HCT116 (cell line): ENCODE measurements at regions not wholly inside any gene's neighbourhood (a gene's known extent, or its start where the extent isn't known, plus 50 kb on each side); places are given as distances from the start of the nearest gene placed in this dataset.

Source experiments
- ATAC-seq: fragments of 200-7000 bp; cut with Tn5 transposase; 2 replicates; pipeline ENCODE4 v1.9.1; 2020; ENCODE audit warnings: mild to moderate bottlenecking, moderate library complexity
- BruUV-seq: library from RNA; stranded (reverse); fragments of 400-500 nt; replicated peaks from 2 replicates; lab custom pipeline; 2021; lab: Mats Ljungman, UMichigan
- CTCF ChIA-PET: fragments of 300-600 bp; sonication (Branson Sonifier 250); formaldehyde crosslinking; loops from one replicate; lab custom pipeline; 2021; ENCODE audit warnings: antibody characterized with exemption; lab: Charles Lee
- POLR2A ChIA-PET: fragments of 300-600, 350-600 bp; sonication (Branson Sonifier 250); formaldehyde crosslinking; loops from one replicate; lab custom pipeline; 2021; ENCODE audit warnings: antibody characterized with exemption; lab: Charles Lee
- RAD21 ChIA-PET, 2 experiments: fragments of 300-600 bp; sonication (Branson Sonifier 250); formaldehyde crosslinking; loops; one replicate each; lab custom pipeline; 2023; ENCODE audit warnings: low total read pairs in 2 of 2; ENCODE audit not compliant: uncharacterized antibody in 2 of 2, unreplicated experiment in 2 of 2, low non-redundant PET in 1 of 2; lab: Charles Lee
- DNase-seq: peaks from one replicate; pipeline ENCODE4 v3.0.0-alpha.2; 2010; ENCODE audit warnings: low read depth, low spot score
- H2AFZ ChIP-seq: fragments of 200-600 bp; shearing (Covaris generic), sonication (generic); 2 replicates; pipeline ENCODE4 v1.6.1; 2017; ENCODE audit warnings: low read depth, mixed run types, mixed read lengths, antibody characterized with exemption, low read length; ENCODE audit not compliant: poor library complexity, severe bottlenecking
- H3K27ac ChIP-seq: 2 replicates; pipeline ENCODE4 v1.5.1; 2012; ENCODE audit warnings: low read depth, low read length
- H3K27me3 ChIP-seq: fragments of 200-600 bp; sonication (generic); 2 replicates; pipeline ENCODE4 v1.6.1; 2016; ENCODE audit warnings: mixed run types, low read length, mixed read lengths; ENCODE audit not compliant: insufficient read depth
- H3K36me3 ChIP-seq, 2 experiments: fragments of 200-500 bp in 1 of 2; fragments of 200-600 bp in 1 of 2; sonication (Bioruptor generic) in 1 of 2; sonication (generic) in 1 of 2; 2 replicates each; pipeline versions ENCODE4 v1.5.1 to v1.6.1; 2014 to 2016; ENCODE audit warnings: low read length in 2 of 2, inconsistent platforms in 1 of 2, mixed read lengths in 1 of 2, mixed run types in 1 of 2; ENCODE audit not compliant: insufficient read depth in 2 of 2, control insufficient read depth in 1 of 2
- H3K4me1 ChIP-seq, 2 experiments: fragments of 200-600 bp in 1 of 2; sonication (generic) in 1 of 2; 2 replicates each; pipeline versions ENCODE4 v1.5.1 to v1.6.1; 2012 to 2017; ENCODE audit warnings: low read length in 2 of 2, inconsistent platforms in 1 of 2, mild to moderate bottlenecking in 1 of 2, mixed read lengths in 1 of 2, mixed run types in 1 of 2, moderate library complexity in 1 of 2; ENCODE audit not compliant: insufficient read depth in 2 of 2, control insufficient read depth in 1 of 2
- H3K4me2 ChIP-seq: fragments of 200-600 bp; sonication (generic); 2 replicates; pipeline ENCODE4 v1.6.1; 2017; ENCODE audit warnings: mixed run types, low read length, mixed read lengths
- H3K4me3 ChIP-seq, 2 experiments: fragments of 200-600 bp in 1 of 2; sonication (generic) in 1 of 2; replicated peaks in 1 of 2; 2 replicates each; pipeline ENCODE4 v1.5.1; 2011 to 2016; ENCODE audit warnings: low read length in 2 of 2, control low read depth in 1 of 2, low read depth in 1 of 2, mild to moderate bottlenecking in 1 of 2, mixed read lengths in 1 of 2, mixed run types in 1 of 2
- H3K79me2 ChIP-seq: fragments of 200-600 bp; sonication (generic); 2 replicates; pipeline ENCODE4 v1.6.1; 2017; ENCODE audit warnings: mild to moderate bottlenecking, mixed run types, low read length, moderate library complexity, mixed read lengths; ENCODE audit not compliant: insufficient read depth
- H3K9ac ChIP-seq: fragments of 200-600 bp; sonication (generic); 2 replicates; pipeline ENCODE4 v1.6.1; 2016; ENCODE audit warnings: low read length, mixed read lengths
- H3K9me2 ChIP-seq: fragments of 200-600 bp; sonication (generic), shearing (Covaris generic); 2 replicates; pipeline ENCODE4 v1.6.1; 2017; ENCODE audit warnings: mixed run types, mild to moderate bottlenecking, moderate library complexity; ENCODE audit not compliant: insufficient read depth
- H3K9me3 ChIP-seq, 2 experiments: fragments of 200-500 bp in 1 of 2; fragments of 200-600 bp in 1 of 2; sonication (Bioruptor generic) in 1 of 2; sonication (generic) in 1 of 2; 2 replicates each; pipeline ENCODE4 v1.6.1; 2014 to 2017; ENCODE audit warnings: low read length in 2 of 2, mixed read lengths in 2 of 2, inconsistent platforms in 1 of 2, low read depth in 1 of 2, mild to moderate bottlenecking in 1 of 2, mixed run types in 1 of 2, moderate library complexity in 1 of 2; ENCODE audit not compliant: control insufficient read depth in 1 of 2, insufficient read depth in 1 of 2
- H4K20me1 ChIP-seq: fragments of 200-600 bp; sonication (generic), shearing (Covaris generic); 2 replicates; pipeline ENCODE4 v1.6.1; 2017; ENCODE audit warnings: mixed run types, mild to moderate bottlenecking, moderate library complexity; ENCODE audit not compliant: insufficient read depth
- ATF3 ChIP-seq: IDR thresholded peaks from 2 replicates; pipeline ENCODE4 v1.6.1; 2012
- EGR1 ChIP-seq: IDR thresholded peaks from 2 replicates; pipeline ENCODE4 v1.6.1; 2012; ENCODE audit warnings: low read depth
- ELF1 ChIP-seq: IDR thresholded peaks from 2 replicates; pipeline ENCODE4 v1.6.1; 2012; ENCODE audit warnings: low read depth, borderline replicate concordance
- EZH2phosphoT487 ChIP-seq: fragments of 200-600 bp; IDR thresholded peaks from 2 replicates; pipeline ENCODE4 v1.6.1; 2018; ENCODE audit warnings: antibody characterized with exemption, borderline replicate concordance
- FOSL1 ChIP-seq: IDR thresholded peaks from 2 replicates; pipeline ENCODE4 v1.6.1; 2012; ENCODE audit warnings: low read depth
- POLR2A ChIP-seq: IDR thresholded peaks from 2 replicates; pipeline ENCODE4 v1.7.0; 2011; ENCODE audit warnings: borderline replicate concordance; ENCODE audit not compliant: insufficient read depth, insufficient read length; ENCODE audit errors: extremely low read depth
- POLR2AphosphoS5 ChIP-seq: IDR thresholded peaks from 2 replicates; pipeline ENCODE4 v1.6.1; 2011; ENCODE audit warnings: mild to moderate bottlenecking, low read depth, low read length, moderate library complexity
- RAD21 ChIP-seq: IDR thresholded peaks from 2 replicates; pipeline ENCODE4 v1.6.1; 2012; ENCODE audit warnings: low read depth, mild to moderate bottlenecking
- SIN3A ChIP-seq: IDR thresholded peaks from 2 replicates; pipeline ENCODE4 v1.6.1; 2012; ENCODE audit warnings: low read depth
- SP1 ChIP-seq: IDR thresholded peaks from 2 replicates; pipeline ENCODE4 v1.6.1; 2012; ENCODE audit warnings: low read depth
- SRF ChIP-seq: IDR thresholded peaks from 2 replicates; pipeline ENCODE4 v1.6.1; 2012; ENCODE audit warnings: low read depth
- TCF7L2 ChIP-seq: IDR thresholded peaks from 2 replicates; pipeline ENCODE4 v1.7.0; 2011; ENCODE audit warnings: borderline replicate concordance, inconsistent platforms; ENCODE audit not compliant: insufficient read depth, insufficient read length; ENCODE audit errors: extremely low read depth
- ZFX ChIP-seq: fragments of 450-650 bp; IDR thresholded peaks from 2 replicates; pipeline ENCODE4 v1.6.1; 2017
- intact Hi-C: fragments of 100-400 bp; cut with micrococcal nuclease; formaldehyde crosslinking; loops from 2 replicates; pipeline ENCODE4 v1.10.0; 2022
- TF ChIP-seq, protein P1 (sequence below), 3 experiments: fragments of 200-600 bp in 1 of 3; sonication (generic) in 1 of 3; IDR thresholded peaks in 2 of 3; conservative IDR thresholded peaks in 1 of 3; 2 replicates each; pipeline ENCODE4 v1.5.1; 2012 to 2017; ENCODE audit warnings: low read depth in 2 of 3, low read length in 2 of 3, antibody characterized with exemption in 1 of 3, borderline replicate concordance in 1 of 3, control low read depth in 1 of 3, mild to moderate bottlenecking in 1 of 3, mixed read lengths in 1 of 3, mixed run types in 1 of 3, moderate library complexity in 1 of 3; ENCODE audit not compliant: insufficient read depth in 1 of 3

DNA sequence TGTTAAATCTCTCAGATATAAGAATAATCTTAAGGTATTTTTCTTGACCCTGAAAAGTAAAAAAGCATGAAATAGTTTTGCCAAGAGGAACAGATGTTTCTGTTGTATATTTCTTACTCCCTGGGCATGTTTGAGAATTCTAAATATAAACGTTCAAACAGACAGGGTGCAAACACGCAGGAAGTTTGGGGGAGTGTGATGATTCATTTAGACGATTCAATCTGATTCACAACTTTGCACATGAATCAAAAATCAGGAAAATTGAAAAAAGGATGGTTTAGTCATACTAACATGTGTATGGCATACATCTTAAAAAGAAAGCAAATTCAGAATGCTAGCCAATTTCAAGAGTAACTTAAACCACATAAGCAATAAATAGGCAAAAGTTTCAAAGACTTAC lies 340.3 kb upstream of the GRID2 start:
- Histone ChIP-seq H3K4me3 (no peak overlapping the region), H3K9me2 (no peaks in the 10 kb centered on the region), H3K79me2 (no peaks in the 10 kb centered on the region)
- ChIA-PET CTCF (no interaction called here), RAD21 (no interaction called here)
- ATAC-seq = no peak
- intact Hi-C loops = no loop called here
- no TSS peak for BruUV-seq
- TF ChIP-seq ATF3 (no peak), POLR2AphosphoS5 (no peak), SP1 (no peak), POLR2A (no peak), SRF (no peak), ELF1 (no peak)
- TF ChIP-seq, all 23 proteins: peak for 0
- no peaks in the 10 kb centered on the region for H3K27me3 ChIP-seq
- no peak overlapping the region for H3K4me2 ChIP-seq
- H3K9me3 ChIP-seq = no peaks in the 10 kb centered on the region
- no peak for DNase-seq
- H3K9ac ChIP-seq = no peak overlapping the region
- POLR2A ChIA-PET = no interaction called here
- no peak overlapping the region for H3K27ac ChIP-seq
- no peaks in the 10 kb centered on the region for H4K20me1 ChIP-seq
- peak overlapping the region; percentile 7 for H2AFZ ChIP-seq
- H3K4me1 ChIP-seq = no peaks in the 10 kb centered on the region
- no peaks in the 10 kb centered on the region for H3K36me3 ChIP-seq

DNA sequence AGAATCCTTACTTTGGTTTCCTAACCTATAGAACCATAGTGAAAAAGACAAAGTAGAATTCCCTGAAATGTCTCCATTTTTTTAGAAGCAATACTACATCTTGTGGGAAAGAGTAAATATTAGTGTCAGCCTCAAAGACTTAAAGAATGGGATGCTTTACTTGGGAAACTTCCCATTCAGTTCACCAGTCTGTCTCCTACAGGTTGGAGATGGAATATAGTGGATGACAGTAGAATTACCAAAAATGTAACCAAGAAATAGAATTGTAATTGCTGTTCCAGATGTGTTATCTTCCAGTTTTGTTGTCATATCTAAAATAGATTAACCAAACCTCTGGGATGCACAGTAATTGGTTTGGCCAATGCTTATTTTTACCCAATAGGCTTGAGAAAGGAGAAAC lies 338.6 kb upstream of the GRID2 start:
- no peak for DNase-seq
- Histone ChIP-seq H3K27me3 (no peaks in the 10 kb centered on the region), H3K4me2 (no peak overlapping the region), H3K4me3 (no peak overlapping the region), H3K9me3 (no peaks in the 10 kb centered on the region), H2AFZ (peak overlapping the region; percentile 45), H3K27ac (no peak overlapping the region), H4K20me1 (no peaks in the 10 kb centered on the region), H3K36me3 (no peaks in the 10 kb centered on the region), H3K9ac (no peak overlapping the region), H3K9me2 (no peaks in the 10 kb centered on the region), H3K4me1 (no peaks in the 10 kb centered on the region), H3K79me2 (no peaks in the 10 kb centered on the region)
- ChIA-PET RAD21 (no interaction called here), CTCF (no interaction called here), POLR2A (no interaction called here)
- intact Hi-C loops = no loop called here
- no peak for TF ChIP-seq ATF3
- no peak for TF ChIP-seq POLR2A
- no peak for TF ChIP-seq EZH2phosphoT487
- no peak for TF ChIP-seq POLR2AphosphoS5
- TF ChIP-seq, protein P1, sequence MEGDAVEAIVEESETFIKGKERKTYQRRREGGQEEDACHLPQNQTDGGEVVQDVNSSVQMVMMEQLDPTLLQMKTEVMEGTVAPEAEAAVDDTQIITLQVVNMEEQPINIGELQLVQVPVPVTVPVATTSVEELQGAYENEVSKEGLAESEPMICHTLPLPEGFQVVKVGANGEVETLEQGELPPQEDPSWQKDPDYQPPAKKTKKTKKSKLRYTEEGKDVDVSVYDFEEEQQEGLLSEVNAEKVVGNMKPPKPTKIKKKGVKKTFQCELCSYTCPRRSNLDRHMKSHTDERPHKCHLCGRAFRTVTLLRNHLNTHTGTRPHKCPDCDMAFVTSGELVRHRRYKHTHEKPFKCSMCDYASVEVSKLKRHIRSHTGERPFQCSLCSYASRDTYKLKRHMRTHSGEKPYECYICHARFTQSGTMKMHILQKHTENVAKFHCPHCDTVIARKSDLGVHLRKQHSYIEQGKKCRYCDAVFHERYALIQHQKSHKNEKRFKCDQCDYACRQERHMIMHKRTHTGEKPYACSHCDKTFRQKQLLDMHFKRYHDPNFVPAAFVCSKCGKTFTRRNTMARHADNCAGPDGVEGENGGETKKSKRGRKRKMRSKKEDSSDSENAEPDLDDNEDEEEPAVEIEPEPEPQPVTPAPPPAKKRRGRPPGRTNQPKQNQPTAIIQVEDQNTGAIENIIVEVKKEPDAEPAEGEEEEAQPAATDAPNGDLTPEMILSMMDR (IDR thresholded peaks at IDR 0.05 in 2 of 3, conservative IDR thresholded peaks at IDR 0.05 in 1 of 3; ENCODE audit: borderline replicate concordance in 1 of 3, insufficient read depth in 1 of 3, low read depth in 2 of 3, low read length in 2 of 3) = peak in 2 of 3 experiments; percentile 33 to 42; a peak in 3 of 6 replicates
- no peak for TF ChIP-seq ZFX
- TF ChIP-seq TCF7L2 = no peak
- TF ChIP-seq FOSL1 = no peak
- TF ChIP-seq EGR1 = no peak
- TF ChIP-seq RAD21 = peak; percentile 38; the same call in 1 of the 2 replicates
- no peak for TF ChIP-seq SIN3A
- no peak for TF ChIP-seq ELF1
- no TSS peak for BruUV-seq
- ATAC-seq = no peak
